NT2/D1 (cell line): ENCODE measurements at regions not wholly inside any gene's neighbourhood (a gene's known extent, or its start where the extent isn't known, plus 50 kb on each side); places are given as distances from the start of the nearest gene placed in this dataset.

Experiments used
- DNase-seq: peaks from one replicate; pipeline ENCODE4 v3.0.0-alpha.2; 2011; ENCODE audit warnings: low read depth, low spot score
- H3K27me3 ChIP-seq: 2 replicates; pipeline ENCODE4 v1.6.0; 2011; ENCODE audit warnings: mild to moderate bottlenecking; ENCODE audit not compliant: insufficient read length, insufficient read depth
- H3K36me3 ChIP-seq: 2 replicates; pipeline ENCODE4 v1.6.1; 2011; ENCODE audit warnings: mild to moderate bottlenecking, low read length, mixed read lengths; ENCODE audit not compliant: insufficient read depth, insufficient read length
- H3K4me1 ChIP-seq: 2 replicates; pipeline ENCODE4 v1.5.1; 2011; ENCODE audit not compliant: insufficient read depth, insufficient read length
- H3K4me3 ChIP-seq: 2 replicates; pipeline ENCODE4 v1.5.1; 2011; ENCODE audit warnings: low read depth; ENCODE audit not compliant: insufficient read length
- H3K9ac ChIP-seq: 2 replicates; pipeline ENCODE4 v1.6.0; 2011; ENCODE audit warnings: low read depth; ENCODE audit not compliant: insufficient read length
- H3K9me3 ChIP-seq: 2 replicates; pipeline ENCODE4 v1.5.1; 2011; ENCODE audit warnings: mild to moderate bottlenecking, low read length; ENCODE audit not compliant: insufficient read depth
- SUZ12 ChIP-seq: IDR thresholded peaks from 2 replicates; pipeline ENCODE4 v1.6.1; 2011; ENCODE audit not compliant: insufficient read length, insufficient read depth; ENCODE audit errors: extremely low read depth
- YY1 ChIP-seq: IDR thresholded peaks from 2 replicates; pipeline ENCODE4 v1.6.1; 2011; ENCODE audit not compliant: insufficient read length, insufficient read depth
- ZNF274 ChIP-seq: IDR thresholded peaks from 2 replicates; pipeline ENCODE4 v1.6.1; 2011; ENCODE audit warnings: mild to moderate bottlenecking, low read depth, low read length

DNA sequence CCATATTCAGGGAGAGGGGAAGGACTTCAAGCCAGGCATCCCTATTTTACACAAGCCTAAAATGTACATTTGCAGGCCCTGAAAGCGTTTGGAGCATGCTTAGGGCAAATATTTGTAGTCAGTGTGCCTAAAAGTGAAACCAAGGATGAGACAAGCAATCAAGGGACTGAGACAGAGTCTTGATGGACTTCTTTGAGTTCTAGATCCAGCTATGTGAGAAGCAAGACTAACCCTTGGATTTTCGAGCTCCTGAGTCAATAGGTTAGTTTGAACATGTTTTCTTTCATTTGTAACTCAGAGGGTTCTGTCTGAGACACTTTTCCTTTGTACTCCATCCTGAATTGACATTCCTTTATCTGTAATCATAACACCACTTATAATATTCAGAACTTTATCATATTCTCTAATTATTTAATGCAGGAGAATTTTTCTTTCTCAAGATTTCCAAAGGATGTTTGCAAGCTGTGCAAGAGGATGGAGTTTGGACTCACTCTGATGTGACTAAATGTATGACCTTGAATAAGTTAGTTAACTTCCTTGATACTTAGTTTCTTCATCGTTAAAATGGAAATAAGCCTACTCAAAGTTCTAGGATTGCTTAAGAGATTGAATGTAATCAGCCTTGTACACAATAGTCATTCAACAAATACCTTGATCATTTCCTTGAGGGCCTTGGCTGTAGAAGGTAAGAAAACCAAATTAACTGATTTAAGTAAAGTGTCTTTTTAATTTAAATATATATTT lies 1237.8 kb upstream of the ZEB2 start:
- H3K4me3 ChIP-seq, result no peak overlapping the region
- no peaks in the 10 kb centered on the region for H3K27me3 ChIP-seq
- H3K4me1 ChIP-seq, result no peaks in the 10 kb centered on the region
- no peak overlapping the region for H3K9ac ChIP-seq
- H3K36me3 ChIP-seq, result no peaks in the 10 kb centered on the region
- no peak for DNase-seq
- TF ChIP-seq SUZ12 (no peak), ZNF274 (no peak), YY1 (no peak)
- H3K9me3 ChIP-seq, result no peaks in the 10 kb centered on the region

DNA sequence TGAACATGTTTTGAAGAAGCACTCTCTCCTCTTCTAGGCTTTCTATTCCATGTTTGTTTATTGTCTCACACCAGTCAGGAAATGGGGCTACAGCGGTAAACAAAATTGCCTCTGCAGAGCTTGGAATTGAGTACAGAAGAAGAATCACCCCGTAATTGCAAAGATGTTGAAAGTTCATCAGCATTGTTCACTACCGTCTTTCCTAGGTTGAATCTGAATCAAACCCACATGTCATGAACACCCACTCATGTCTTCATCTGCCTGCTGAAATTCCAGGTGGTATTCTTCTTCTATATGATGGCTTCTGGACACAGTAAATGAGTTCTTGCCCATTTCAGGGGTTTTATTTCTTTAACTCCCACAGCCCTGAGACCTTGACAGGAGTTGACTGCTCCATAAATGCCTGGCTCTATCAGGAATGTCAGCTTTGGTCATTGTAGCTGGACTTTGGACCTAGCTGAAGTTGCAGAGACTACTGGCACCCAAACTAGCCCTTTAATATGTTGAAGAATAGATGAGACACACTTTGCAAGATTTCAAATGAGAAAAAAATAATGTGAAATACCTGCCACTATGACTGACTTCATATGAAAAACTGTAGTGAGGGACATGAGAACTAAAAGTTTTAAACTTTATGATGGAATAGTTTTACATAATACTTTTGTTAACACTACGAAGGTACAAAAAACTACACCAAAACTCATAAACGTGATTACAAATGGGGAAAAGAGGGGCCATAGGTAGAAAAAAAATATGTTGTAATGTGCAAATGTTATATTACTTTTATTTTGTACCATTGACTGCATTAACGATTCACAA lies 1235.3 kb upstream of the ZEB2 start:
- Histone ChIP-seq H3K9ac (no peak overlapping the region), H3K36me3 (no peaks in the 10 kb centered on the region), H3K27me3 (no peaks in the 10 kb centered on the region), H3K4me3 (no peak overlapping the region), H3K9me3 (no peaks in the 10 kb centered on the region), H3K4me1 (no peaks in the 10 kb centered on the region)
- TF ChIP-seq ZNF274 (no peak), YY1 (no peak), SUZ12 (no peak)
- no peak for DNase-seq

DNA sequence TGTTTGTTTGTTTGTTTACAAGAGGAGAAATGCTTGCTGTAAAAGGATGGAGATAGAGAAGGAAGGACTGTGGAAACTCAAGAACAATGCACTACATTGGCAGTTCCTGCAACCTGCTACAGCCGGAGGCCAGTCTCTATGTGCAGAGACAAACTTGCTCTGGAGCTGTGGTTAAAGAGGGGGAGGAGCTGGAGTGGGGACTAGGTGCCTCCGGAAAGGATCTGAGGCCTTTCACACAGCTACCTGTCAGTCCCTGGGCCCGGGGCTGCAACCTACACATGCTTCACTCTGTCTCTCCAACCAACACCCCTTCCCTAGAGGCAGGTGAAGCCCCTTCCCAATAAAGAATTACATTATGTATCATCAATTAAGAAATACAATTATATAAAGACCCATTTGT lies 1234.0 kb upstream of the ZEB2 start:
- Histone ChIP-seq H3K9me3 (no peaks in the 10 kb centered on the region), H3K4me1 (no peaks in the 10 kb centered on the region), H3K27me3 (no peaks in the 10 kb centered on the region), H3K36me3 (no peaks in the 10 kb centered on the region), H3K4me3 (no peak overlapping the region), H3K9ac (no peak overlapping the region)
- TF ChIP-seq YY1 (no peak), ZNF274 (no peak), SUZ12 (no peak)
- no peak for DNase-seq

DNA sequence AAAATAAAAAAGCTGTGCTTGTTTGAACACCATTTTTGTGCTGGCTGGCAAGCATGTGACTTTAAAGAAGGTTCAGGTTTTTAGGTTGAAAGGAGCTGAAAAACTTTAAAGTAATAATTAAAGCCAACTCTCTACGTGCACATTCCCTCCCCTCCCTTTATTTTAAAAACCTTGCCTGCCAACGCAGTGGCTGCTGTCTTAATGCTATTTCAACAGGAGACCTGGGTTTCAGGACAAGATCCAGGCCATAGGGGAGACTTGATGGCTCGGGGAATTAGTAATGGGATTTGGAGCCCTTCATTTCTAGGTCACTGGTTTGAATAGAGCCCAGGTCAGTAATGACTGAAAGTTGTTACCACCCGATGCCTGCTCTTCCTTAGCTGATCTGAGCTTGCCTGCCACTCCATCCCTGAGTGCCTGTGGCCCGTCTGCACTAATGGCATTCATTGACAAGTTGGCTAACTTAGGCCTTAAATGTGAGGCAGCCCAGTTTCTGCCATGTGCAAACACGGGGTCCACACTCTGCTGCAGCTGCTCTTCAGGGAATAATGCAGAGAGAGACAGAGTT lies 1233.2 kb upstream of the ZEB2 start:
- Histone ChIP-seq H3K9ac (no peak overlapping the region), H3K27me3 (no peaks in the 10 kb centered on the region), H3K4me1 (no peaks in the 10 kb centered on the region)

DNA sequence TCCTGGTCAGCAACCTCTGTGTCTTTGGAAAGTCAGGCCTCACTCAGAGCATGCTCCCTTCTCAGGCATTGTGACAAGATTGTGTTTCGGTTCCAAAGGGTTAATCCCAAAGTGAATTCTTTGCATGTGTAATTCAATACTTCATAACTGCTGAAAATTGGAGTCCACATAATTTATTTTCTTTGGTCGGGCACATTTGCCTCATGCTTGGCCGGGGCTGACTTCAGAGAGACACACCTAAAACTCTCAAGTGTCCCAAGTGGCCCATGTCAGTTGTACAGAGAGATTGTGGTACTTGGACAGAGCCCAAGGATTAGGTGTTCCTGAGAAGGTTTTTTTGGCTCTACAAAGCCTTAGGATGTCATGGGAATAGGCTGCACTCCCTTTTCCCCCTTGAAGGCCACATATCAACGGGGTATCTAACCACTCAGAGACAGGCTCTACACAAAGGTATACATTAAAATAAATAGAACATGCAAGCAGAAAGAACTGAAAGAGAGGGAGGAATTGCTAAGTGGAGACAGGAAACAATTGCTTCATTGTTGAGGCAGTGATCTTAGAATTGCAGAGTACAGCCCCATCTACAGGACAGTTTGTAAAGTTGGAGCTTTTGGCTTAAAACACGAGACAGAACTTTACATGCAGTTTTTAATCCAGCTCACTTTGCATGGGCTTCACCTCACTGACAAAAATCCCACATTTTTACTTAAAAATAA lies 1232.3 kb upstream of the ZEB2 start:
- no peaks in the 10 kb centered on the region for H3K36me3 ChIP-seq
- H3K4me3 ChIP-seq, result no peak overlapping the region
- DNase-seq, result peak; percentile 55
- H3K9me3 ChIP-seq, result no peaks in the 10 kb centered on the region
- TF ChIP-seq SUZ12, result no peak
- TF ChIP-seq ZNF274, result no peak
- TF ChIP-seq YY1, result no peak
- H3K9ac ChIP-seq, result no peak overlapping the region
- no peaks in the 10 kb centered on the region for H3K27me3 ChIP-seq
- H3K4me1 ChIP-seq, result no peaks in the 10 kb centered on the region

More for the DNA sequence above, 1233.2 kb upstream of the ZEB2 start:
- H3K4me3 ChIP-seq, result no peak overlapping the region
- no peaks in the 10 kb centered on the region for H3K9me3 ChIP-seq
- no peak for TF ChIP-seq ZNF274
- no peaks in the 10 kb centered on the region for H3K36me3 ChIP-seq
- DNase-seq, result no peak

DNA sequence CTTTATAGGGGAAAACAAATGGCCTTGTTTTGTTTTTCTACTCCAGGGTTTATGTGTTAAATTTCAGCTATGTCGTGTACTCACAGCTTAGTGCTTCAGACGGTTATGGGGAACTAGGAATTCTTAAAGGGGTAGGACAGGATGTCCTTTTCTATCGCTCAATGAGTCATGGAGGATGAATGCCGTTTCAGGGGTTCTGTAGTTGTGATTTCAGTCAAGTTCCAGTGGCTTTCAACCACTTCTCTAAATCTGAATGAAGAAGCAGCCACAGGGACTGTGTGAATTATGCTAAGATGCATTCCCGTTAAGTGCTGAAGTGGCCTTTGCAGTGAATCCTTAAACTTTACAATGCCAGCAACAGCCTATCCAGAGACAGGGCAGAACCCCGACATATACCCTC lies 1231.7 kb upstream of the ZEB2 start:
- H3K9ac ChIP-seq, result no peak overlapping the region
- peak; percentile 42 for DNase-seq
- no peaks in the 10 kb centered on the region for H3K9me3 ChIP-seq
- H3K27me3 ChIP-seq, result no peaks in the 10 kb centered on the region
- H3K36me3 ChIP-seq, result no peaks in the 10 kb centered on the region
- no peak overlapping the region for H3K4me3 ChIP-seq
- TF ChIP-seq SUZ12 (no peak), YY1 (no peak), ZNF274 (no peak)
- no peaks in the 10 kb centered on the region for H3K4me1 ChIP-seq

DNA sequence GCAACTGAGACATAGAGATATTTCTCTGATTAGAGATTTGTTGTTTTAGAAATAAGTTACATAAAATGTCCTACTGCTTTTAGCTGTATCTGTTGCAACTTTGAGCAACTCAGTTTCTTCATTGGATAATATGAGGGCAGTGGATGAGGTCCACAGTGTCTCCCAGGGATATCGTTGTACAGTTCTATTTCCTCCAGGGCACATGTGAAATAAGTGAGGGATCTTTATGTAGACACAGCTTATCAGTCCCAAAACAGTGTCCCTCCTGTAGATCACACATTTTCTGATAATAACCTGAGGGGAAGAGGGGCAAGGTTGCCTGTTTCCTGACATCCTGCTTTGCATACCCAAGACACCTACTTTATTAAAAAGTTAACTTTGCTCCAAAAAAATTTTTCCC lies 1231.2 kb upstream of the ZEB2 start:
- Histone ChIP-seq H3K4me3 (no peak overlapping the region), H3K9ac (no peak overlapping the region), H3K4me1 (no peaks in the 10 kb centered on the region), H3K9me3 (no peaks in the 10 kb centered on the region), H3K36me3 (no peaks in the 10 kb centered on the region), H3K27me3 (no peaks in the 10 kb centered on the region)
- no peak for TF ChIP-seq ZNF274
- TF ChIP-seq YY1, result no peak
- TF ChIP-seq SUZ12, result no peak
- DNase-seq, result no peak
